ENCODE measurements at regions not wholly inside any gene's neighbourhood (a gene's known extent, or its start where the extent isn't known, plus 50 kb on each side); places are given as distances from the start of the nearest gene placed in this dataset.
"Not testable (repeated sequence)": the region's sequence is repeated elsewhere in the genome, so short reads cannot be mapped to it uniquely, and the experiment has no call there.

DNA sequence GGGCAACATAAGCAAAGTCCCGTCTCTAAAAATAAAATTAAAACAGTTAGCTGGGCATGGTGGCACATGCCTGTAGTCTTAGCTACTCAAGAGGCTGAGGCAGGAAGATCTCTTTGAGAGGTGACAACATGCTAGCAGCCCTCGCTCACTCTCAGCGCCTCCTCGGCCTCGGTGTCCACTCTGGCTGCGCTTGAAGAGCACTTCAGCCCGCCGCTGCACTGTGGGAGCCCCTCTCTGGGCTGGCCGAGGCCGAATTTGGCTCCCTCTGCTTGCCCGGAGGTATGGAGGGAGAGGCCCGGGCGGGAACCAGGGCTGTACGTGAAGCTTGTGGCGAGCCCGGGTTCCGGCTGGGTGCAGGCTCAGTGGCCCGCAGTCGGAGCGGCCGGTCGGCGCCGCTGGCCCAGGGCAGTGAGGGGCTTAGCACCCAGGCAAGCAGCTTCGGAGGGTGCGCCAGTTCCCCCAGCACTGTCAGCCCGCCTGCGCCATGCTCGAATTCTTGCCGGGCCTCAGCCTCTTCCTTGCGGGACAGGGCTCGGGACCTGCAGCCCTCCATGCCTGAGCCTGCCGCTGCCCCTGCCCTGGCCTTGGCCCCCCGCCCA lies 138.3 kb downstream of the MAP3K21 start:
- Histone ChIP-seq H3K9me3 (ENCODE audit: insufficient read depth, low read length, severe bottlenecking) (no peaks in the 10 kb centered on the region), H3K27me3 (ENCODE audit: insufficient read depth, low read length, poor library complexity) (peaks cover 5% of the 10 kb centered on the region)
- no peak for DNase-seq

DNA sequence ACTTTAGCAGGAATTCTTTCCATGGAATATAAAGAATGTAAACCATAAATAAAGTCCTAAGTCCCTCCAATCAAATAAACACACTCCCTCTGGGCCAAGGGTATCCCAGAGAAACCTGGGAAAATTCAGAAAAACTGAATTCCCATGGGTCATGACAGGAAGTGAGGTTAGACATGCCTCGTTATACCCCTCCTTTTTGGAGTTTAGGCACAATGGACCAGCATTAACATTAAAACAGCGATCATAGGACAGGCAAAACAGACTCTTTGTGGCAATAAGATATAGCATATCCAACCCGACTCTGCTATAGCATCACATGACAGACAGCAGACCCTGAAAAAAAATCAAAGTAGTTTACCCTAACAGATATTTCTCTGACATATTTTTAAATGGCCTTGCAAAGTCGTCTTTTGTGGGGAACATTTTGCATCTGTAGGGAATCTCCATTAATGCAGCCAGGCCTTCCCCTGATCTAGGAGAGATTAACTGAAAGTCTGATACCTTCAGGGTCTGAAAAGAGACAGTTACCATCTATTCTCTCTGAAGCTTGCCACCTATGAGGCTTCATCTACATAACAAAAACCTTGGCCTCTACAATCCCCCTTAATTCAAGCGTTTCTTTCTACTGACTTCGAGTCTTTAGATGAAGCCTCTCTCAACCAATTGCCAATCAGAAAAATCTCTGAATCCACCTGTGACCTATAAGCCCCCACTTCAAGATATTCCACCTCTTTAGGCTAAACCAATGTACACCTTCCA lies 143.0 kb upstream of the KCNK1 start:
- Histone ChIP-seq H3K36me3 (ENCODE audit: insufficient read depth, low read length) (no peaks in the 10 kb centered on the region), H3K27me3 (ENCODE audit: insufficient read depth, low read length, poor library complexity) (no peaks in the 10 kb centered on the region), H3K9me3 (ENCODE audit: insufficient read depth, low read length, severe bottlenecking) (no peaks in the 10 kb centered on the region), H3K4me2 (ENCODE audit: insufficient read depth, low read length) (no peak overlapping the region), H4K20me1 (ENCODE audit: insufficient read depth, low read length) (no peaks in the 10 kb centered on the region), H3K9ac (ENCODE audit: low read depth, low read length) (no peak overlapping the region), H3K4me3 (ENCODE audit: low read depth in 1 of 2, low read length in 2 of 2) (no peak overlapping the region), H3K4me1 (ENCODE audit: insufficient read depth, low read length) (no peaks in the 10 kb centered on the region), H3K79me2 (ENCODE audit: insufficient read depth, low read length) (no peaks in the 10 kb centered on the region), H3K27ac (ENCODE audit: low read length) (no peak overlapping the region), H2AFZ (ENCODE audit: low read depth, low read length) (no peak overlapping the region)
- DNase-seq (no peak), ATAC-seq (ENCODE audit: insufficient read depth, low read depth) (no peak)
- TF ChIP-seq, protein P1, sequence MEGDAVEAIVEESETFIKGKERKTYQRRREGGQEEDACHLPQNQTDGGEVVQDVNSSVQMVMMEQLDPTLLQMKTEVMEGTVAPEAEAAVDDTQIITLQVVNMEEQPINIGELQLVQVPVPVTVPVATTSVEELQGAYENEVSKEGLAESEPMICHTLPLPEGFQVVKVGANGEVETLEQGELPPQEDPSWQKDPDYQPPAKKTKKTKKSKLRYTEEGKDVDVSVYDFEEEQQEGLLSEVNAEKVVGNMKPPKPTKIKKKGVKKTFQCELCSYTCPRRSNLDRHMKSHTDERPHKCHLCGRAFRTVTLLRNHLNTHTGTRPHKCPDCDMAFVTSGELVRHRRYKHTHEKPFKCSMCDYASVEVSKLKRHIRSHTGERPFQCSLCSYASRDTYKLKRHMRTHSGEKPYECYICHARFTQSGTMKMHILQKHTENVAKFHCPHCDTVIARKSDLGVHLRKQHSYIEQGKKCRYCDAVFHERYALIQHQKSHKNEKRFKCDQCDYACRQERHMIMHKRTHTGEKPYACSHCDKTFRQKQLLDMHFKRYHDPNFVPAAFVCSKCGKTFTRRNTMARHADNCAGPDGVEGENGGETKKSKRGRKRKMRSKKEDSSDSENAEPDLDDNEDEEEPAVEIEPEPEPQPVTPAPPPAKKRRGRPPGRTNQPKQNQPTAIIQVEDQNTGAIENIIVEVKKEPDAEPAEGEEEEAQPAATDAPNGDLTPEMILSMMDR (IDR thresholded peaks at IDR 0.05; ENCODE audit: borderline replicate concordance, extremely low read depth, low read length, poor library complexity, severe bottlenecking): no peak
- TF ChIP-seq EZH2 (IDR thresholded peaks at IDR 0.05; ENCODE audit: borderline replicate concordance, low read depth, low read length, severe bottlenecking): no peak

More for the DNA sequence above, 138.3 kb downstream of the MAP3K21 start:
- H3K79me2 ChIP-seq (ENCODE audit: insufficient read depth, low read length): no peaks in the 10 kb centered on the region
- H3K27ac ChIP-seq (ENCODE audit: low read length): no peak overlapping the region
- TF ChIP-seq, protein P1 (IDR thresholded peaks at IDR 0.05; ENCODE audit: borderline replicate concordance, extremely low read depth, low read length, poor library complexity, severe bottlenecking): no peak
- no peak for TF ChIP-seq EZH2 (IDR thresholded peaks at IDR 0.05; ENCODE audit: borderline replicate concordance, low read depth, low read length, severe bottlenecking)
- H3K36me3 ChIP-seq (ENCODE audit: insufficient read depth, low read length): no peaks in the 10 kb centered on the region
- no peak overlapping the region for H3K9ac ChIP-seq (ENCODE audit: low read depth, low read length)
- H3K4me3 ChIP-seq (ENCODE audit: low read depth in 1 of 2, low read length in 2 of 2): no peak overlapping the region
- H2AFZ ChIP-seq (ENCODE audit: low read depth, low read length): no peak overlapping the region
- H3K4me1 ChIP-seq (ENCODE audit: insufficient read depth, low read length): no peaks in the 10 kb centered on the region
- no peaks in the 10 kb centered on the region for H4K20me1 ChIP-seq (ENCODE audit: insufficient read depth, low read length)
- ATAC-seq (ENCODE audit: insufficient read depth, low read depth): no peak
- H3K4me2 ChIP-seq (ENCODE audit: insufficient read depth, low read length): no peak overlapping the region

DNA sequence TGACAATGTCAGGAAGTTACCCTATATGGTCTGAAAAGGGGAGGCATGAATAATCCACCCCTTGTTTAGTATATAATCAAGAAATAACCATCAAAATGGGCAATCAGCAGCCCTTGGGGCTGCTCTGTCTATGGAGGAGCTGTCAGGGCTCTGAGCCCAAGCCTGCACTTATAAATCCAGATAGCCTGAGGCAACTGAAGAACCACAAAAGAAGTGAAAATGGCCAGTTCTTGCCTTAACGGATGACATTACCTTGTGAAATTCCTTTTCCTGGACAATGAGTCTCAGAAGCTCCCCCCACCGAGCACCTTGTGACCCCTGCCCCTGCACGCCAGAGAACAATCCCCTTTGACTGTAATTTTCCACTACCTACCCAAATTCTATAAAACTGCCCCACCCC lies 142.1 kb upstream of the KCNK1 start:
- not testable (repeated sequence) for H3K36me3 ChIP-seq (ENCODE audit: insufficient read depth, low read length); H3K79me2 ChIP-seq (ENCODE audit: insufficient read depth, low read length); H3K27ac ChIP-seq (ENCODE audit: low read length); H3K4me3 ChIP-seq (ENCODE audit: low read depth in 1 of 2, low read length in 2 of 2); H3K27me3 ChIP-seq (ENCODE audit: insufficient read depth, low read length, poor library complexity); H3K4me2 ChIP-seq (ENCODE audit: insufficient read depth, low read length); H3K9ac ChIP-seq (ENCODE audit: low read depth, low read length); ATAC-seq (ENCODE audit: insufficient read depth, low read depth); DNase-seq; H4K20me1 ChIP-seq (ENCODE audit: insufficient read depth, low read length); H3K9me3 ChIP-seq (ENCODE audit: insufficient read depth, low read length, severe bottlenecking); H3K4me1 ChIP-seq (ENCODE audit: insufficient read depth, low read length); H2AFZ ChIP-seq (ENCODE audit: low read depth, low read length)

DNA sequence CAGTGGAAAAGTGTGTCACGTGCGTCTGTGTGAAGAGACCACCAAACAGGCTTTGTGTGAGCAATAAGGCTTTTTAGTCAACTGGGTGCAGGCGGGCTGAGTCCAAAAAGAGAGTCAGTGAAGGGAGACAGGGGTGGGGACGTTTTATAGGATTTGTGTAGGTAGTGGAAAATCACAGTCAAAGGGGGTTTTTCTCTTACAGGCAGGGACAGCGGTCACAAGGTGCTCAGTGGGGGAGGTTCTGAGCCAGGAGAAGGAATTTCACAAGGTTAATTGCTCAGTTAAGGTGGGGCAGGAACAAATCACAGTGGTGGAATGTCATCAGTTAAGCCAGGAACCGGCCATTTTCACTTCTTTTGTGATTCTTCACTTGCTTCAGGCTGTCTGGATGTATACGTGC lies 141.1 kb upstream of the KCNK1 start:
- H2AFZ ChIP-seq (ENCODE audit: low read depth, low read length); H3K4me3 ChIP-seq (ENCODE audit: low read depth in 1 of 2, low read length in 2 of 2); H3K9ac ChIP-seq (ENCODE audit: low read depth, low read length); H4K20me1 ChIP-seq (ENCODE audit: insufficient read depth, low read length); H3K4me2 ChIP-seq (ENCODE audit: insufficient read depth, low read length); H3K27me3 ChIP-seq (ENCODE audit: insufficient read depth, low read length, poor library complexity); H3K36me3 ChIP-seq (ENCODE audit: insufficient read depth, low read length); DNase-seq; H3K79me2 ChIP-seq (ENCODE audit: insufficient read depth, low read length); ATAC-seq (ENCODE audit: insufficient read depth, low read depth); H3K27ac ChIP-seq (ENCODE audit: low read length); H3K9me3 ChIP-seq (ENCODE audit: insufficient read depth, low read length, severe bottlenecking); H3K4me1 ChIP-seq (ENCODE audit: insufficient read depth, low read length): not testable (repeated sequence)
